ENCODE measurements at regions not wholly inside any gene's neighbourhood (a gene's known extent, or its start where the extent isn't known, plus 50 kb on each side); places are given as distances from the start of the nearest gene placed in this dataset.
A peak's percentile ranks its signal among the peaks of the same experiment; 100 is the strongest.
"Not testable (repeated sequence)": the region's sequence is repeated elsewhere in the genome, so short reads cannot be mapped to it uniquely, and the experiment has no call there.

GRCh38 chr15:24309700-24310099 is 365.9 kb upstream of the NPAP1 start:
- not testable (repeated sequence) for H3K9me3 Mint-ChIP-seq (ENCODE audit: unreplicated experiment); DNase-seq (ENCODE audit: low read depth); H3K36me3 ChIP-seq (ENCODE audit: insufficient read depth, low read length); H3K4me3 ChIP-seq (ENCODE audit: insufficient read depth, low read depth, low read length); H3K27ac Mint-ChIP-seq (ENCODE audit: unreplicated experiment); H3K9me3 ChIP-seq (ENCODE audit: insufficient read depth, low read depth, low read length); H2AFZ ChIP-seq (ENCODE audit: low read depth, low read length); H3K27me3 Mint-ChIP-seq (ENCODE audit: low read depth, unreplicated experiment); H3K4me1 Mint-ChIP-seq (ENCODE audit: low read depth, unreplicated experiment); H3K4me2 ChIP-seq (ENCODE audit: low read length); H3K79me2 ChIP-seq (ENCODE audit: insufficient read depth, low read length); H4K20me1 ChIP-seq (ENCODE audit: insufficient read depth, low read length); H3K4me1 ChIP-seq (ENCODE audit: insufficient read depth, low read length); H3K27ac ChIP-seq (ENCODE audit: low read depth, low read length); FAIRE-seq; H3K36me3 Mint-ChIP-seq (ENCODE audit: low read depth, unreplicated experiment); H3K9ac ChIP-seq (ENCODE audit: low read length); H3K4me3 Mint-ChIP-seq (ENCODE audit: unreplicated experiment); H3K27me3 ChIP-seq (ENCODE audit: insufficient read depth, low read length)

DNA sequence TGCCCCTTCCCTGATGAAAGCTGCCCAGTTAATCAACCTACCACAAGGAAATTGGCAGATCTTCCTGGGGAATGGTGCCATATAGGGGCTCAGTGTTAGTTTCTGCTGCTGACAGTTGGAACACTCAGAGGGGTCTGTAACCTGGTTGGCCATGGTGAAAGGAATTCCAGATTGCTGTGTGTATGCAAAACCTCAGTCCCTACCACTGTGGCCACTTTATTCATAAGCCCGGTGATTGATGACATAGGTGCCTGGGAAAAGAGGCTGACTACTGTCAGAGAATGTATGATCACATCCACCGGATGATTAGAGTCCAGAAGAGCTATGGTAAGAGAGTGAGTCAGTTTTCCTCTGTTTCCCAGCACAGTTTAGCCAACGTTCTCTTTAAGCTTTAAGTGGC is 363.9 kb upstream of the NPAP1 start:
- H3K27me3 Mint-ChIP-seq (ENCODE audit: low read depth, unreplicated experiment); H3K9me3 Mint-ChIP-seq (ENCODE audit: unreplicated experiment); H2AFZ ChIP-seq (ENCODE audit: low read depth, low read length); H3K27me3 ChIP-seq (ENCODE audit: insufficient read depth, low read length); H3K4me2 ChIP-seq (ENCODE audit: low read length); FAIRE-seq; H3K36me3 Mint-ChIP-seq (ENCODE audit: low read depth, unreplicated experiment); H3K4me3 Mint-ChIP-seq (ENCODE audit: unreplicated experiment); H3K27ac Mint-ChIP-seq (ENCODE audit: unreplicated experiment); H3K79me2 ChIP-seq (ENCODE audit: insufficient read depth, low read length); H3K4me1 Mint-ChIP-seq (ENCODE audit: low read depth, unreplicated experiment); H3K4me3 ChIP-seq (ENCODE audit: insufficient read depth, low read depth, low read length); H3K36me3 ChIP-seq (ENCODE audit: insufficient read depth, low read length); H3K4me1 ChIP-seq (ENCODE audit: insufficient read depth, low read length); H3K9ac ChIP-seq (ENCODE audit: low read length); H3K9me3 ChIP-seq (ENCODE audit: insufficient read depth, low read depth, low read length); H4K20me1 ChIP-seq (ENCODE audit: insufficient read depth, low read length): not testable (repeated sequence)
- H3K27ac ChIP-seq (ENCODE audit: low read depth, low read length): peak overlapping the region; percentile 54
- peak; percentile 45 for DNase-seq (ENCODE audit: low read depth)

- not testable (repeated sequence) for H3K4me1 ChIP-seq (ENCODE audit: insufficient read depth, low read length); H3K27ac ChIP-seq (ENCODE audit: low read depth, low read length); FAIRE-seq; H3K27me3 Mint-ChIP-seq (ENCODE audit: low read depth, unreplicated experiment); H3K36me3 Mint-ChIP-seq (ENCODE audit: low read depth, unreplicated experiment); H3K4me2 ChIP-seq (ENCODE audit: low read length); H3K79me2 ChIP-seq (ENCODE audit: insufficient read depth, low read length); DNase-seq (ENCODE audit: low read depth); H3K9me3 ChIP-seq (ENCODE audit: insufficient read depth, low read depth, low read length); H3K27me3 ChIP-seq (ENCODE audit: insufficient read depth, low read length); H3K9me3 Mint-ChIP-seq (ENCODE audit: unreplicated experiment); H3K27ac Mint-ChIP-seq (ENCODE audit: unreplicated experiment); H3K4me3 ChIP-seq (ENCODE audit: insufficient read depth, low read depth, low read length); H3K36me3 ChIP-seq (ENCODE audit: insufficient read depth, low read length); H2AFZ ChIP-seq (ENCODE audit: low read depth, low read length); H3K9ac ChIP-seq (ENCODE audit: low read length); H4K20me1 ChIP-seq (ENCODE audit: insufficient read depth, low read length); H3K4me3 Mint-ChIP-seq (ENCODE audit: unreplicated experiment); H3K4me1 Mint-ChIP-seq (ENCODE audit: low read depth, unreplicated experiment)
Observed at GRCh38 chr15:24316326-24316725, 359.2 kb upstream of the NPAP1 start.

DNA sequence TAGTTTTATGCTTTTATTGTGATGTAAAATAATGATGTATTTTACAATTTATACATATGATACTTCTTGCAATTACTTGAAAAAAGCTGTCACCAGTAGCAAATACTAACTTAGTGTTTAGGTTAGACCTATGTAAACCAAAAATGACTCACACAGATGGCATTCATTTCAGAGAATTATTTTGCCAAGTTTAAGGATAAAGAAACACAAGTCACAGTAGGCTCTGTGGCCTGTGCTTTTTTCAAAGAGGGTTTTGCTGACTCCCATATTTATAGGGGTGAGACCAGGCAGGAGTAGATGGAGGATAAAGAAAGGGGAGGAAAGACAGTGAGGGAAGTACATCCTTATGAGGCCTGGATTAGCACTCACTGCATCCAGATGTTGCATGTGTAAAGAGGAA is 356.6 kb upstream of the NPAP1 start:
- Histone ChIP-seq H3K9me3 (ENCODE audit: insufficient read depth, low read depth, low read length) (no peaks in the 10 kb centered on the region), H3K36me3 (ENCODE audit: insufficient read depth, low read length) (no peaks in the 10 kb centered on the region), H3K79me2 (ENCODE audit: insufficient read depth, low read length) (no peaks in the 10 kb centered on the region), H3K4me2 (ENCODE audit: low read length) (no peak overlapping the region), H3K27me3 (ENCODE audit: insufficient read depth, low read length) (no peaks in the 10 kb centered on the region), H3K9ac (ENCODE audit: low read length) (no peak overlapping the region), H3K27ac (ENCODE audit: low read depth, low read length) (no peak overlapping the region), H2AFZ (ENCODE audit: low read depth, low read length) (no peak overlapping the region), H4K20me1 (ENCODE audit: insufficient read depth, low read length) (no peaks in the 10 kb centered on the region), H3K4me3 (ENCODE audit: insufficient read depth, low read depth, low read length) (no peak overlapping the region), H3K4me1 (ENCODE audit: insufficient read depth, low read length) (no peaks in the 10 kb centered on the region)
- no peak for FAIRE-seq
- no peak for TF ChIP-seq CTCF (IDR thresholded peaks at IDR 0.05; ENCODE audit: insufficient read depth, low read depth, low read length)
- no peak for TF ChIP-seq EZH2 (IDR thresholded peaks at IDR 0.05; ENCODE audit: insufficient read depth, low read length)
- H3K4me1 Mint-ChIP-seq (ENCODE audit: low read depth, unreplicated experiment): peaks cover 4% of the 10 kb centered on the region
- H3K9me3 Mint-ChIP-seq (ENCODE audit: unreplicated experiment): no peaks in the 10 kb centered on the region
- no peak overlapping the region for H3K27ac Mint-ChIP-seq (ENCODE audit: unreplicated experiment)
- H3K27me3 Mint-ChIP-seq (ENCODE audit: low read depth, unreplicated experiment): no peaks in the 10 kb centered on the region
- no peaks in the 10 kb centered on the region for H3K36me3 Mint-ChIP-seq (ENCODE audit: low read depth, unreplicated experiment)
- DNase-seq (ENCODE audit: low read depth): no peak
- no peak overlapping the region for H3K4me3 Mint-ChIP-seq (ENCODE audit: unreplicated experiment)

DNA sequence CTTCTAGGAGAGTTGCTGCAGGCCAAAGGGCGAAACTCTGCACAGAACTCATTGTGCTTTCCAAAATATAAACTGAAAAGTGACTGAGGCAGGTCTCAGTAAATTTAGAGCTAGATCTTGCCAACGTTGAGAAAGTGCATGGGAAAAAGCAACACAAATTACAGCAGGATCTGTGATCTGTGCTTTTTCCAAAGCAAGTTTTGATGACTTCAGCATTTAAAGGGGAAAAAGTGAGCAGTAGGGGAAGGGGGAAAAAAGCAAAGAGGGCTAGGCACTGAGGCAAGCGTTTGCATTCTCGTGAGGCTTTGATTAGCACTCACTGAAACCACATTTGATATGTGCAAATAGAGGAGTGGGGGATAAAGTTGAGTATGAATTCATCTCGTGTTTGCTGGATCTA is 351.5 kb upstream of the NPAP1 start:
- not testable (repeated sequence) for FAIRE-seq; DNase-seq (ENCODE audit: low read depth); H3K9me3 ChIP-seq (ENCODE audit: insufficient read depth, low read depth, low read length); H2AFZ ChIP-seq (ENCODE audit: low read depth, low read length); H3K27me3 Mint-ChIP-seq (ENCODE audit: low read depth, unreplicated experiment); H3K4me3 ChIP-seq (ENCODE audit: insufficient read depth, low read depth, low read length); H3K27ac ChIP-seq (ENCODE audit: low read depth, low read length); H3K79me2 ChIP-seq (ENCODE audit: insufficient read depth, low read length); H3K4me1 ChIP-seq (ENCODE audit: insufficient read depth, low read length); H3K27me3 ChIP-seq (ENCODE audit: insufficient read depth, low read length); H3K36me3 Mint-ChIP-seq (ENCODE audit: low read depth, unreplicated experiment); H3K27ac Mint-ChIP-seq (ENCODE audit: unreplicated experiment); H3K9ac ChIP-seq (ENCODE audit: low read length); H3K4me3 Mint-ChIP-seq (ENCODE audit: unreplicated experiment); H3K36me3 ChIP-seq (ENCODE audit: insufficient read depth, low read length); H3K9me3 Mint-ChIP-seq (ENCODE audit: unreplicated experiment); H3K4me2 ChIP-seq (ENCODE audit: low read length); H4K20me1 ChIP-seq (ENCODE audit: insufficient read depth, low read length)
- H3K4me1 Mint-ChIP-seq (ENCODE audit: low read depth, unreplicated experiment): peaks cover 13% of the 10 kb centered on the region
